Upper lobe of right lung (tissue), 1 donor: ENCODE measurements at regions not wholly inside any gene's neighbourhood (a gene's known extent, or its start where the extent isn't known, plus 50 kb on each side); places are given as distances from the start of the nearest gene placed in this dataset.

Experiments
- ATAC-seq: fragments of 200-7000 bp; cut with Tn5 transposase; one replicate; pipeline ENCODE4 v1.9.1; 2020; ENCODE audit warnings: mild to moderate bottlenecking, moderate library complexity
- DNase-seq: peaks from one replicate; pipeline ENCODE4 v3.0.0-alpha.2; 2020
- H3K27ac ChIP-seq: fragments of 200-600 bp; one replicate; pipeline ENCODE4 v1.8.0; 2022
- H3K27me3 ChIP-seq: fragments of 200-600 bp; one replicate; pipeline ENCODE4 v1.8.0; 2022; ENCODE audit warnings: mild to moderate bottlenecking
- H3K36me3 ChIP-seq: fragments of 200-600 bp; one replicate; pipeline ENCODE4 v1.8.0; 2022
- H3K4me1 ChIP-seq: fragments of 200-600 bp; one replicate; pipeline ENCODE4 v1.8.0; 2022
- H3K4me3 ChIP-seq: fragments of 200-600 bp; one replicate; pipeline ENCODE4 v1.8.0; 2022; ENCODE audit warnings: mild to moderate bottlenecking
- H3K9me3 ChIP-seq: fragments of 200-600 bp; one replicate; pipeline ENCODE4 v1.8.0; 2022
- intact Hi-C: fragments of 100-400 bp; cut with DNase I; formaldehyde crosslinking; loops from one replicate; pipeline ENCODE4 v1.11.0; 2022
- TF ChIP-seq, protein P1 (sequence below): fragments of 200-600 bp; IDR thresholded peaks from one replicate; pipeline ENCODE4 v1.8.0; 2022; ENCODE audit warnings: antibody characterized with exemption
- donor health status: DM: no; HTN: yes; CAD: no; lungs with severe emphysema.

DNA sequence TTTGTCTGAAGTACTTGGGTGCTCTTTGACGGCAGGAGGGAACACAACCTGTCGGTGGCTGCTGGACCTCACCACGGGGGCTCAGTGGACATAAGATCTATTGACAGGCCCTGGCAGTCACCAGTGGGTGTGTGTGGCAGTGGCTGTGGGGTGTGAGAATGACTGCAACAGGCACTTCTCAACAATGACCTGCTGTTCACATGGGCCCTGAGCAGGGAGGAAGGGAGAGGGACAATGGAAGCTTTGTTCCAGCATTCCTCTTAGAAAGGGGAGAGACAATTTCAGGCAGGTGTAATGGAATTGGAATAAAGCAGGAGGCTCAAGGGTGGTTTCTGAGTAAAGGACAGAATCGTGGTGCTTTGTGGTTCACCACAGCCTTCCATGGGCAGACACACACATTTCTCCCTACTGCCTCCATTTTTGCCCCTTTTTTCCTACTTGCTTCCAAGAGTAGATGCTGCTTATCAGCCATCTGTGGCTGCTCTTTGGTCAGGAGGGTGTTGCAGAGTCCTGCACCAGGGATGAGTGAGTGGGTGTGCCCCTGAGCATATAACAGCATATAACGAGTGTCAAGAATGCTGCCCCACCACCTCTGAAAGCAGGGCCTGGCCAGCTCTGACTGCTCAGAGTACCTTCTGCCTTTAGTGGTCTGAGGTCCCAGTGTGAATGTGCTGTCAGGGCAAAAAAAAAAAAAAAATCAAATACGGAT lies 267.7 kb downstream of the RASSF9 start:
- no peaks in the 10 kb centered on the region for H3K27me3 ChIP-seq
- no peaks in the 10 kb centered on the region for H3K9me3 ChIP-seq
- TF ChIP-seq, protein P1, sequence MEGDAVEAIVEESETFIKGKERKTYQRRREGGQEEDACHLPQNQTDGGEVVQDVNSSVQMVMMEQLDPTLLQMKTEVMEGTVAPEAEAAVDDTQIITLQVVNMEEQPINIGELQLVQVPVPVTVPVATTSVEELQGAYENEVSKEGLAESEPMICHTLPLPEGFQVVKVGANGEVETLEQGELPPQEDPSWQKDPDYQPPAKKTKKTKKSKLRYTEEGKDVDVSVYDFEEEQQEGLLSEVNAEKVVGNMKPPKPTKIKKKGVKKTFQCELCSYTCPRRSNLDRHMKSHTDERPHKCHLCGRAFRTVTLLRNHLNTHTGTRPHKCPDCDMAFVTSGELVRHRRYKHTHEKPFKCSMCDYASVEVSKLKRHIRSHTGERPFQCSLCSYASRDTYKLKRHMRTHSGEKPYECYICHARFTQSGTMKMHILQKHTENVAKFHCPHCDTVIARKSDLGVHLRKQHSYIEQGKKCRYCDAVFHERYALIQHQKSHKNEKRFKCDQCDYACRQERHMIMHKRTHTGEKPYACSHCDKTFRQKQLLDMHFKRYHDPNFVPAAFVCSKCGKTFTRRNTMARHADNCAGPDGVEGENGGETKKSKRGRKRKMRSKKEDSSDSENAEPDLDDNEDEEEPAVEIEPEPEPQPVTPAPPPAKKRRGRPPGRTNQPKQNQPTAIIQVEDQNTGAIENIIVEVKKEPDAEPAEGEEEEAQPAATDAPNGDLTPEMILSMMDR, result no peak
- H3K27ac ChIP-seq, result no peak overlapping the region
- peak; percentile 25 for ATAC-seq
- no peaks in the 10 kb centered on the region for H3K4me1 ChIP-seq
- H3K4me3 ChIP-seq, result no peak overlapping the region
- DNase-seq, result no peak
- H3K36me3 ChIP-seq, result no peaks in the 10 kb centered on the region
- intact Hi-C loops, result loop anchor here (10.0 kb wide), 1 partner anchor 296 kb away; no protein-coding TSS in a partner anchor

DNA sequence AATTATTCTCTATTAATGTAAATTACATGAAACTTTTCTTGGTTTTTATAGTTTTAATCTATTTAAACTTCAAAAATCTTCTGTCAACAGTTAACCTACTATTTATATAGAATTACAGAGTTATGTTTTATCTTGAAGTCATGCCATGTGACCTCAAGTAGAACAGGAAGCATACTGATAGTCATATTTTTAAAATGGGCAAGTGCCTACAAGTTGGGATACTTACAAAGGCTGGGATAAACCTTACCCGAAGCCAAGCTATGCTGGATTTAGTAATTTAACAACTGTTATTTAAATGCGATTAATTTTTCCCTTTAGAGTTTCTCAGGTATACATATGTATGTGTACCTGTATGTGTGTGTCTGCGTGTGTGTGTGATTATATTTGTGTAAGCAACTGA lies 266.9 kb downstream of the RASSF9 start:
- no peak overlapping the region for H3K27ac ChIP-seq
- ATAC-seq (no peak), DNase-seq (no peak)
- H3K4me3 ChIP-seq, result no peak overlapping the region
- H3K9me3 ChIP-seq, result no peaks in the 10 kb centered on the region
- H3K4me1 ChIP-seq, result no peaks in the 10 kb centered on the region
- intact Hi-C loops, result loop anchor here (10.0 kb wide), 1 partner anchor 296 kb away; no protein-coding TSS in a partner anchor
- TF ChIP-seq, protein P1, result no peak
- H3K27me3 ChIP-seq, result no peaks in the 10 kb centered on the region
- H3K36me3 ChIP-seq, result no peaks in the 10 kb centered on the region

DNA sequence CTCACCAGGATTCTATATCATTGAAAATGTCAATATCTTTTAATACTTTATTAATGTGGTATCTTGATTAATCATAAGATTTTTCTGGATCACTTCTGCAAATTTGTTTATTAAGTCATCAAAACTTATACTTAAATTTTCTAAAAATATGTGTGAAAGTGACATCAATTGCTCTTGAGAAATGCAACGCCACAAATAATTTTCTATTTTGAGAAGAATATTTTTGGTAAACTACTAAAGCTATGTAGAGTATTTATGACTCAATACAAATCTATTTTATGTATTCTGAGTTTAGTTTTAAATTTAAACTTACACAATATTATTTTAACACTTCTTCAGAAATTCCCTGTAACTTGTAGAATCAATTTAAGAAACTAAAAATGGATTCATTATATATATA lies 263.3 kb downstream of the RASSF9 start:
- no peak for DNase-seq
- ATAC-seq, result no peak
- no peaks in the 10 kb centered on the region for H3K27me3 ChIP-seq
- H3K4me1 ChIP-seq, result no peaks in the 10 kb centered on the region
- H3K9me3 ChIP-seq, result no peaks in the 10 kb centered on the region
- no peak overlapping the region for H3K4me3 ChIP-seq
- H3K27ac ChIP-seq, result no peak overlapping the region
- no peaks in the 10 kb centered on the region for H3K36me3 ChIP-seq
- TF ChIP-seq, protein P1, result no peak
- intact Hi-C loops, result no loop called here

DNA sequence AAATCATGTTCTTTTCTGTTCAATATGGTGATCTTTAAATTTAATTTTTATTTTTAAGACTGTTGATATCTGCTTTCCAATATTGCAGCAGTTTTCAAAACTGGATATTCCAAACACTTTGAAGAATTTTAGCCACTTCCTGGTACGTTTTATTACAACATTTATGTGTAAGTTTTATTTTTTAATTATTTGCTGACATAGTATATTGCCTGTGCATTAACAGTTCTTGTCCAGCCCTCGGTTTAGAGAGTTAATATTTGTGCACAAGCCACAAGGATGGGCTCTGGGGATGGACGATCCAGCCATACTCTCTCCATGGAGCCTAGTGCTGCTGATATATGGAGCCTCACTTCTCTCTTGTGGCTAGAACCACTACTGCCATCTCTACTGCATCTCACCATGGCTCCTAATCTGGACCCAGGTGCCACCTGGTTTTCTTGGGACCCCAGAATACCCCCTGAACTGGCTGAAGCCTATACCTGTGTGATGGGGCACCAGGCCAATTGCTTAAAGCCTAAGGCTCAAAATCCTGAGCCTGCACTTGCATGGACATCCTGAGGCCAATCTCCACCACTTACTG lies 262.5 kb downstream of the RASSF9 start:
- intact Hi-C loops, result no loop called here
- no peaks in the 10 kb centered on the region for H3K27me3 ChIP-seq
- ATAC-seq (no peak), DNase-seq (no peak)
- no peak overlapping the region for H3K27ac ChIP-seq
- TF ChIP-seq, protein P1, result no peak
- H3K4me3 ChIP-seq, result no peak overlapping the region
- no peaks in the 10 kb centered on the region for H3K9me3 ChIP-seq
- H3K4me1 ChIP-seq, result no peaks in the 10 kb centered on the region
- H3K36me3 ChIP-seq, result no peaks in the 10 kb centered on the region

DNA sequence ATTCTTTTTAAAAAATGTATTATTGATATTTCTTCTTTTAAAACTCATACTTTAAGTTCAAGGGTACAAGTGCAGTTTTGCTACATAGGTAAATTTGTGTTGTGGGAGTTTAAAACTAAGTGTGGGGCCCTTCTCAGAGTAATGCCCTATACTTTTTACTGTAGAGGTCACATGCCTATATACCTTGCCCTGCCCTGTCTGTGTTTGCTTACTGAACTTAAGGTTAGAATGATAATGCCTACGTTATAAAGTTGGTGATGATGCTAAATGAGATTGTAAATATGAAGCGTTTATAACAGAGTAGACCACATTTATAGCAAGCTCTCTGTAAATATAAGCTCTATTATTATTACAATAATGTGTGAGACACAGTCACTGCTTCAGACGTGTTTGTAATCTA lies 261.9 kb downstream of the RASSF9 start:
- H3K27me3 ChIP-seq, result no peaks in the 10 kb centered on the region
- no peak overlapping the region for H3K27ac ChIP-seq
- H3K4me1 ChIP-seq, result no peaks in the 10 kb centered on the region
- DNase-seq, result no peak
- intact Hi-C loops, result no loop called here
- H3K4me3 ChIP-seq, result no peak overlapping the region
- ATAC-seq, result no peak
- TF ChIP-seq, protein P1, result no peak
- H3K36me3 ChIP-seq, result no peaks in the 10 kb centered on the region
- H3K9me3 ChIP-seq, result no peaks in the 10 kb centered on the region
